DMS 273 (cell line): ENCODE measurements at regions not wholly inside any gene's neighbourhood (a gene's known extent, or its start where the extent isn't known, plus 50 kb on each side); places are given as distances from the start of the nearest gene placed in this dataset.

Experiments used
- DNase-seq: peaks from one replicate; lab custom pipeline; 2025; ENCODE audit not compliant: unreplicated experiment; lab: John Stamatoyannopoulos, UW

GRCh38 chr13:33372251-33372919, 86.8 kb upstream of the STARD13 start:
- no peak for DNase-seq

GRCh38 chr13:33373624-33374023, 88.1 kb upstream of the STARD13 start:
- no peak for DNase-seq

- DNase-seq: no peak
Measured at GRCh38 chr13:33375421-33375820, 89.9 kb upstream of the STARD13 start.

GRCh38 chr13:33376212-33376611, 90.7 kb upstream of the STARD13 start:
- no peak for DNase-seq

GRCh38 chr13:33377411-33377810, 91.9 kb upstream of the STARD13 start:
- DNase-seq: no peak

- DNase-seq: no peak
Measured at GRCh38 chr13:33377825-33378224, 92.3 kb upstream of the STARD13 start.

GRCh38 chr13:33379608-33380007, 94.1 kb upstream of the STARD13 start:
- DNase-seq: no peak

GRCh38 chr13:33380487-33381079, 95.0 kb upstream of the STARD13 start:
- DNase-seq: no peak

GRCh38 chr13:33381180-33381579, 95.6 kb upstream of the STARD13 start:
- no peak for DNase-seq

GRCh38 chr13:33381906-33382305, 96.4 kb upstream of the STARD13 start:
- DNase-seq: no peak

- DNase-seq: no peak
Measured at GRCh38 chr13:33383724-33384577, 98.4 kb upstream of the STARD13 start.

GRCh38 chr13:33388286-33388998, 102.9 kb upstream of the STARD13 start:
- DNase-seq: no peak

GRCh38 chr13:33392794-33393405, 107.3 kb upstream of the STARD13 start:
- no peak for DNase-seq

GRCh38 chr13:33394294-33394932, 108.9 kb upstream of the STARD13 start:
- DNase-seq: no peak

- DNase-seq: peak; percentile 29
Measured at GRCh38 chr13:33401238-33401637, 115.7 kb upstream of the STARD13 start.

- DNase-seq: no peak
Measured at GRCh38 chr13:33402975-33403374, 117.4 kb upstream of the STARD13 start.

GRCh38 chr13:33403807-33404362, 118.3 kb upstream of the STARD13 start:
- no peak for DNase-seq

- no peak for DNase-seq
Measured at GRCh38 chr13:33405371-33405770, 119.8 kb upstream of the STARD13 start.

GRCh38 chr13:33409673-33410510, 124.3 kb upstream of the STARD13 start:
- no peak for DNase-seq
